IPS DF 19.7 (cell line): ENCODE measurements at regions not wholly inside any gene's neighbourhood (a gene's known extent, or its start where the extent isn't known, plus 50 kb on each side); places are given as distances from the start of the nearest gene placed in this dataset.

Experiments used
- DNase-seq: peaks from one replicate; pipeline ENCODE4 v3.0.0-alpha.2; 2013; ENCODE audit warnings: low read depth, low spot score

DNA sequence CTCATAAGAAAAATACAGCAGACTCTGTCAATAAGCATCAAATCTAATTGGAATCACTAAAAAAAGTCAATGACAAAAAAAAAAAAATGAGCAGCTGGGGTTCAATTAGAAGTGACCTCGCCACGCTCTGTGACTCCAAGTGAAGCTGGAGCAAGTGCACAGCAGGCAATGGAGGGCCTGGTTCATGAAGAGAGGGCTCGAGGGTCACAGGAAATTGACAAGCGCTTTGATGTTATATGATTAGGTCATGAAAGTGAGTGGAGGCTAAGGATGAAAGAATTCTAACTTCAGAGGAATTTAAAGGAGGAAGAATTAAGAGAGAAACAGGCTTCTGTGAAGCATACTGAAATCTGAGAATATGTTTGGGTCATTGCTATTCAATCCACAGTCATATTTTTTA, 85.4 kb upstream of the TMEM18 start:
- DNase-seq = no peak

DNA sequence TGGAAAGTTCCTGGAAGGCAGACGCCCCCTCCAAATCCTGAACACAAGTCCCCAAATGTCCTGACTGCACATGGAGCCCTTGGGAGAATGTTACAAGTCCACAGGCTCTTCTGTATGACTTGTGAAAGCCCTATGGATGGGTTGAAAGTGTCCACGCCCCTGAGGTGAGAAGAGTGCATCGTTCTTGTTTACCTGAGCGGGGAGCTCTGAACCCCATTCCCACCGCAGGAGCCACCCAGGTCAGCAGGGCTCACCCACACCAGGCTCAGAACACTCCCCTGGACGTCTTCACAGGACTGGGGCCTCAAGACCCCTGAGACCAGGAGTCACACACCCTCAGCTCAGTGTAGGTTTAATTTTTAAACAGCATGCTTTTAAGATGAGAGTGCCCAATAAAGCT, 84.2 kb upstream of the TMEM18 start:
- DNase-seq = no peak

DNA sequence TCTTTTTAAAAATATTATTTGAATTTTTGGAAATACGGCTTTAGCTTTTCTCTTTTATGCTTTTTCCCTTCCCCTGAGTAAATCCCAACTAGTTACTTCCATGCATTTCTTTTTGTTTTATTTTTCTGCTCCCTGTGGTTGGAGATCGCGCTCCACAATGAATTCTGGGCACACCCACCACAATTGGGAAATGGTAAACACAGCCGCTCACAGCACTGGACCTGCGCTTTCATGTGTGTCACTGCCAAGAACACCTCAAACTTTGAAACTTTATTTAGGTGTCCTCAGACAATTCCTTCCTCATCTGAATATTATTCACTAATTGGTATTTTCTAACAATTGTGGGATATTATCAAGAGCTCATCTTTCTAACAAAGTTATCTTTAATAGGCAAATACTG, 82.8 kb upstream of the TMEM18 start:
- DNase-seq = no peak

GRCh38 chr2:758073-758820, 81.0 kb upstream of the TMEM18 start:
- DNase-seq = no peak

DNA sequence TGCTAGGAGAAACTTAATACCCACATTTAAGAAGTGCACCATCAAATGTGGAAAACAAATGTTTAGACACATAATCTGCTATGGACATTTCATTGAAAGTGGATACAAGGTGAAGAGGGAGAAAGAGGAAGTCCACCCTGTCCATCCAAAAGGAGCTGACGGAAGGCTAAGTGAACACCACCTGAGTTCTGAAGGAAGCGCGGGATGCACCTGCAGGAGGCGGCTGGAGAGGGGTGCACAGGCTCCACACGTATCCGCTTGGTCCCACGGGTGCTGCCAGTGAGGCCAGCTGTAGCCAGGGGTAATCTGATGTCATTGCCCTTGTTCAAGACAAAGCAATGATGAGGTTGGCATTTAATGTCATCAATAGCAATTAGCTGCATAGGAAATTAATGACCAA, 75.9 kb upstream of the TMEM18 start:
- no peak for DNase-seq

- DNase-seq = no peak
Observed at GRCh38 chr2:751474-751873, 74.3 kb upstream of the TMEM18 start.

DNA sequence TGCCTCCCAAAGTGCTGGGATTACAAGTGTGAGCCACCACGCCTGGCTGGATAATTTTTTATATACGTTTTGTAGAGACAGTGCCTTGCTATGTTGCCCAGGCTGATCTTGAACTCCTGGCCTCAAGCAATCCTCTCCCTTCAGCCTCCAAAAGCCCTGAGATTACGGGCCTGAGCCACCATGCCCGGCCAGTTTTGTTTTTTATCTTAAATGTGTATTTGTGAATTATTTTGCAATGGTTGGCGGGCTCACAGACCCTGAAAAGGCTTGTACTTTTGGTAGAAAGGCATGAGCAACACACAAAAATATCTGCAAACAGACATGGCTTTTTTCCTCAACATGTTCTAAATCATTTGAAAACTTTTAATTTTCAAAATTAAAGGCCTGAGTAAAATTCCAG, 73.4 kb upstream of the TMEM18 start:
- no peak for DNase-seq

- no peak for DNase-seq
Observed at GRCh38 chr2:747762-748351, 70.7 kb upstream of the TMEM18 start.

DNA sequence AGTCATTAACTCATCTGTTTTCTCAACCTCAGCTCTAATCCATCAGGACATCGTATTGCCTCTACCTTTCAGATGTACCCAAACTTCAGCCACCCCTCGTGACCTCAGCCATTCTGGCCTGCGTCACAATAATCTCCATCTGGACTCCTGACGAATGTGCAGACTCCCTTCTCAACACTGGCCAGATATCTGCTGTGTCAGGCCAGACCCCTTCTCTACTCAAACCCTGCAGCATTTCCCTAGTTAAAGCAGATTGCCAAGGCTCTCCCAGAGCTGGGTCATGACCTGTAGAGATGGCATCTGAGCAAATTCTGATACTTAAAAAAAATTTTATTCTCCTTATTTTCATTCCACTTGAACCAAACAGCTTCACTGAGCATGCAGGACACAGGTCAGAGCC, 69.5 kb upstream of the TMEM18 start:
- no peak for DNase-seq

- DNase-seq = no peak
Observed at GRCh38 chr2:744088-744487, 66.9 kb upstream of the TMEM18 start.

- DNase-seq = no peak
Observed at GRCh38 chr2:742221-742620, 65.0 kb upstream of the TMEM18 start.

- no peak for DNase-seq
Observed at GRCh38 chr2:741195-741496, 63.9 kb upstream of the TMEM18 start.

GRCh38 chr2:740322-741194, 63.4 kb upstream of the TMEM18 start:
- DNase-seq = peak; percentile 88

DNA sequence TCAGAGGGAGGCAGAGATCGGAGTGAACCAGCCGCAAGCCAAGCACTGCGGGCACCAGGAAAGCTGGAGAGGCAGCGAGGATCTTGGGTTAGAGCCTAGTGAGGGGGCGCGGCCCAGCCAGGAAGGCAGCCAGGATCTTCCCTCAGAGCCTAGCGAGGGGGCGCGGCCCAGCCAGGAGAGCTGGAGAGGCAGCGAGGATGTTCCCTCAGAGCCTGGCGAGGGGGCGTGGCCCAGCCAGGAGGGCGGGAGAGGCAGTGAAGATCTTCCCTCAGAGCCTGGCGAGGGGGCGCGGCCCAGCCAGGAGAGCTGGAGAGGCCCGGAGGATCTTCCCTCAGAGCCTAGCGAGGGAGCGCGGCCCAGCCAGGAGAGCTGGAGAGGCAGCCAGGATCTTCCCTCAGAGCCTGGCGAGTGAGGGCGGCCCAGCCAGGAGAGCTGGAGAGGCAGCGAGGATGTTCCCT, 62.7 kb upstream of the TMEM18 start:
- DNase-seq = peak; percentile 70

DNA sequence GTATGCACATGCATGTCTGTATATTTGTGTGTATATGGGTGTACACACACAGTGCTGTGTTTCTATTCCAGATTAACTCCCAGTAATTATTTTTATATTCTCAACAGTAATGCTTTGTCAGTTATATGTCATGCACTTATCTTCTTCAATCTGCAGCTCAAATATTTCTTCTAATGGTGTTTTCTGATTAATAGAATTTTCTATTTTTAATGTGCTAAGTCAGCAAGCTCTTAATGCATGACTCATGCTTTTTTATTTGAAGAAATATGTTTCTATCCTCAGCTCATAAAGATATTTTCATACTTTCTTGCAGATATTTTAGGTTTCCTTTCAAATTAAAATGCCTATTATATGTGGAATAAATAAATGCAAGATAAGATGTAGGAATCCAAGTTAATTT, 59.7 kb upstream of the TMEM18 start:
- no peak for DNase-seq

- no peak for DNase-seq
Observed at GRCh38 chr2:735670-736218, 58.5 kb upstream of the TMEM18 start.

DNA sequence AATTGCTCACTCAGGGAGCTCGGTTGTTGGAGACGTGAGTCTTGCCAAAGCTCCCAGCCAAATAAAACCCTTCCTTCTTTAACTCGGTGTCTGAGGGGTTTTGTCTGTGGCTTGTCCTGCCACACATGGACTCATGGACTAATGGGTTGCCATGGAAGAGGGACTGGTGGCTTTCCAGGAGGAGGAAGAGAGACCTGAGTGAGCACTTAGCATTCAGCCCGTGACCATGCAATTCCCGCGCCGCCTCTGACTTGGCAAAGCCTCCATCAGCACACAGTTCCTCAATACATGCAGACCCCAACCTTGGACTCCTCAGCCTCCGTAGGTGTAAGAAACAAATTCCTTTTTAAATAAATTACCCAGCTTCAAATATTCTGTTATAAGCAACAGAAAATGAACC, 57.3 kb upstream of the TMEM18 start:
- DNase-seq = no peak

DNA sequence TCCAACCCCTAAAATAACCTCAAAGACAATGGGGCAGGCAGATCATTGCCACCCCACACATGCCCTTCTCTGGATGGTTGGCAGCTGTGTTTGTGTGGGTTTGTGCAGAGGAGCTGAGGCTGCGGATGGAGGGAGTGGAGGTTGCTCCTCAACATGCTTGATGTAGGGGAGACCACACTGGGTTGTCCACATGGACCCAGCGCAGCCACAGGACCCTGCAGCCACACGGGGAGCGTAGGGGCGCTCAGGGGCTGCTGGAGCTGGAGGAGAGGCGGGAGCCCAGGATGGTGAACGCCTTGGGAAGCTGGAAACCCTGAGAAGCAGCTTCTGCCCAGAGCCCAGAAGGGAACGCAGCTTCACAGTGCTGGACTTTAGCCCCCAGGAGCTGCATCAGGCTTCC, 56.3 kb upstream of the TMEM18 start:
- DNase-seq = no peak

- DNase-seq = no peak
Observed at GRCh38 chr2:733001-733400, 55.8 kb upstream of the TMEM18 start.

DNA sequence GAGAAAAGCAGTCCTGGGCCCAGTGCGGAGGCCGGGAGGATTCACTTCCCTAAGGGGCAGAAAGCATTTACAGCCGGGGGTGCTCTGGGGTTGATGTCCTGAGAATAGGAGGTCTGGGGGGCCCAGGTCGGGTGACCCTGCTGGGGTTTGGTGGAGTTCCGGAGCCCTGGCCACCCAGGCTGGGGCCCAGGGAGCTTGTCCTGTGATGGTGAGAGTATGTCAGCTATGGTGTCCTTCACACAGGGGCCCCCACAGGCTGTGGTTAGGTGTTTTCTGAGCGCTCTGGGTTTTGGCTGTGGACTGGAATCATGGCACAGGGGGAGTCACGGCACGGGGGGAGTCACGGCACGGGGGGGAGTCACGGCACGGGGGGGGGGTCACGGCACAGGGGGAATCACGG, 54.5 kb upstream of the TMEM18 start:
- no peak for DNase-seq

DNA sequence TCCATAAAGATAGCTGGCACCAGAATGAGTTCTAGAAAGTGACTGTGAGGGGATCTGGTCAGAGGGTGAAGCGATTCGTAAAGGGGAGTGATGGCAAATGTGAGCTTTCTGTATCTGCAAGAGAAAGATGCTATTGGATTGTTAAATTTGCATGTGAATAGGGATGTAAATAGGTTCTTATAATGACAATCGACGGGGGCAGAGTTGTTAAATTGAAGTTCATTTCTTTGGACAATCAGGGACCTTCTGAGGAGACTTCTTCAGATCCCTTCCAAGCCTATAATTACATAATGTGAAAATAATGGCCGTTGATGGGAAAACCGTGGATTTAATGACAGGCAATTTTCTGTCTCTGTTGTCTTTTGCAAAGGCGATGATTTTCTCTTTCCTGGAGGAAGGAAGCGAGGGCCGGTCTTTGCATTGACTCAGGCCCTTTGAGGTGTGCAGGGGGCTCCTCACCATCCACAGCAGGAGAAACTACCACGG, 52.2 kb upstream of the TMEM18 start:
- peak; percentile 69 for DNase-seq

- no peak for DNase-seq
Observed at GRCh38 chr2:728165-728564, 51.0 kb upstream of the TMEM18 start.
